Psoas muscle (tissue), 7 donors: ENCODE measurements at regions not wholly inside any gene's neighbourhood (a gene's known extent, or its start where the extent isn't known, plus 50 kb on each side); places are given as distances from the start of the nearest gene placed in this dataset.

Source experiments
- ATAC-seq, 4 donors: fragments of 200-7000 bp; cut with Tn5 transposase; one replicate each; pipeline ENCODE4 v1.9.1; 2020; ENCODE audit warnings: moderate library complexity in 3 of 4, mild to moderate bottlenecking in 2 of 4
- DNase-seq, 2 donors: peaks; one replicate each; pipeline ENCODE4 v3.0.0-alpha.2; 2020
- H3K27ac ChIP-seq: fragments of 200-600 bp; one replicate; pipeline ENCODE4 v1.8.0; 2022
- H3K27me3 ChIP-seq, 3 donors: fragments of 200-600 bp in 1 of 3; one replicate each; pipeline versions ENCODE4 v1.6.1 to v1.8.0; 2013 to 2022; ENCODE audit warnings: low read length in 2 of 3, mild to moderate bottlenecking in 2 of 3, moderate library complexity in 1 of 3; ENCODE audit not compliant: insufficient read depth in 3 of 3
- H3K36me3 ChIP-seq, 2 donors: fragments of 200-600 bp in 1 of 2; one replicate each; pipeline versions ENCODE4 v1.6.1 to v1.8.0; 2013 to 2022; ENCODE audit warnings: low read depth in 1 of 2, mild to moderate bottlenecking in 1 of 2, moderate library complexity in 1 of 2; ENCODE audit not compliant: insufficient read depth in 1 of 2
- H3K4me1 ChIP-seq: fragments of 200-600 bp; one replicate; pipeline ENCODE4 v1.8.0; 2022
- H3K4me3 ChIP-seq: fragments of 200-600 bp; one replicate; pipeline ENCODE4 v1.8.0; 2022; ENCODE audit warnings: mild to moderate bottlenecking
- H3K9me3 ChIP-seq: fragments of 200-600 bp; one replicate; pipeline ENCODE4 v1.8.0; 2022
- CTCF ChIP-seq: fragments of 200-600 bp; IDR thresholded peaks from one replicate; pipeline ENCODE4 v1.8.0; 2022; ENCODE audit warnings: antibody characterized with exemption
- WGBS, 3 donors: extraction: QIAGEN DNeasy Blood & Tissue Kit; methylation state at CpG; one replicate each; pipeline versions ENCODE4 v1.1.6 to v1.1.7; 2013; 5-methylcytosine and 5-hydroxymethylcytosine counted together
- intact Hi-C, 2 donors: fragments of 100-400 bp; cut with DNase I; formaldehyde crosslinking; loops; one replicate each; pipeline versions ENCODE4 v1.11.0 to v1.14.2; 2022
- donor health status: healthy with polysubstance abuse.
- donor health status: DM: no; HTN: no; CAD: no; lungs with moderate emphysema.
- donor health status: Bipolar disorder and iron deficiency.
- donor health status: healthy.
- donor health status: DM: yes; HTN: yes; CAD: no.
- donor health status: DM: no; HTN: no; CAD: no.
- donor health status: DM: yes; HTN: yes; CAD: no.

DNA sequence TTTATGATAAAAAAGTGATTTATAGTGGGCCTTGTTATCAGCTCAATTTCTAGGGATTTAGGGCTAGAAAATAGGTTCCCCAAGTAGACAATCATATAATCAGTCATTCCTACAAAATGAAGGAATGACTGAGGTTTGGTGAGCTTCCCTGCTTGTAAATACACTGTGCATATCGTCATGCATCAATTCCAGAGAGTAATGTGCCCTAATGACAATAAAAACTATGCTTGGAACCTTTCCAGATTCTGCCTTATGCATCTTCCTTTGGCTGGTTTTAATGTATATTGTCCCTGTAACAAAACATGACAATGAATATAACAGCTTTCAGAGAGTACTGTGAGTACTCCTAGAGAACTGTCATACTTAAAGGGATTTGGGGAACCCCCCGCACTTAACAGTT, 1310.9 kb downstream of the PCDH7 start:
- ATAC-seq = no peak

GRCh38 chr4:32032136-32032672, 1312.0 kb downstream of the PCDH7 start:
- H3K4me3 ChIP-seq = no peak overlapping the region
- WGBS, 3 donors = 89 to 98% (median 90%) methylated on average over 5 of the region's 5 CpGs
- no peak for TF ChIP-seq CTCF
- H3K27ac ChIP-seq = no peak overlapping the region
- H3K36me3 ChIP-seq = no peaks in the 10 kb centered on the region
- intact Hi-C loops = no loop called here
- no peaks in the 10 kb centered on the region for H3K27me3 ChIP-seq
- H3K9me3 ChIP-seq = no peaks in the 10 kb centered on the region
- DNase-seq (no peak), ATAC-seq (no peak)
- no peaks in the 10 kb centered on the region for H3K4me1 ChIP-seq

More for the DNA sequence above, 1310.9 kb downstream of the PCDH7 start:
- no peaks in the 10 kb centered on the region for H3K27me3 ChIP-seq
- no peaks in the 10 kb centered on the region for H3K4me1 ChIP-seq
- no peaks in the 10 kb centered on the region for H3K9me3 ChIP-seq
- DNase-seq = no peak
- H3K4me3 ChIP-seq = no peak overlapping the region
- no peaks in the 10 kb centered on the region for H3K36me3 ChIP-seq
- 66 to 68% (median 68%) methylated on average over 2 of the region's 2 CpGs for WGBS, 3 donors
- no peak overlapping the region for H3K27ac ChIP-seq
- TF ChIP-seq CTCF = no peak
- intact Hi-C loops = no loop called here

- no peak overlapping the region for H3K4me3 ChIP-seq
- no peaks in the 10 kb centered on the region for H3K4me1 ChIP-seq
- H3K9me3 ChIP-seq = no peaks in the 10 kb centered on the region
- TF ChIP-seq CTCF = no peak
- no peak for ATAC-seq
- H3K27me3 ChIP-seq = no peaks in the 10 kb centered on the region
- 50 to 91% (median 86%) methylated on average over 1 of the region's 1 CpG for WGBS, 3 donors
- no peaks in the 10 kb centered on the region for H3K36me3 ChIP-seq
- no peak for DNase-seq
- intact Hi-C loops = no loop called here
- H3K27ac ChIP-seq = no peak overlapping the region
Measured at GRCh38 chr4:32037399-32037798, 1317.2 kb downstream of the PCDH7 start.

GRCh38 chr4:32042486-32043247, 1322.5 kb downstream of the PCDH7 start:
- no peak for ATAC-seq
- Histone ChIP-seq H3K4me1 (no peaks in the 10 kb centered on the region), H3K27ac (no peak overlapping the region), H3K4me3 (no peak overlapping the region), H3K36me3 (no peaks in the 10 kb centered on the region), H3K9me3 (no peaks in the 10 kb centered on the region), H3K27me3 (no peaks in the 10 kb centered on the region)
- WGBS, 3 donors = 18 to 25% (median 22%) methylated on average over 2 of the region's 2 CpGs
- no peak for TF ChIP-seq CTCF
- intact Hi-C loops = no loop called here
- no peak for DNase-seq

DNA sequence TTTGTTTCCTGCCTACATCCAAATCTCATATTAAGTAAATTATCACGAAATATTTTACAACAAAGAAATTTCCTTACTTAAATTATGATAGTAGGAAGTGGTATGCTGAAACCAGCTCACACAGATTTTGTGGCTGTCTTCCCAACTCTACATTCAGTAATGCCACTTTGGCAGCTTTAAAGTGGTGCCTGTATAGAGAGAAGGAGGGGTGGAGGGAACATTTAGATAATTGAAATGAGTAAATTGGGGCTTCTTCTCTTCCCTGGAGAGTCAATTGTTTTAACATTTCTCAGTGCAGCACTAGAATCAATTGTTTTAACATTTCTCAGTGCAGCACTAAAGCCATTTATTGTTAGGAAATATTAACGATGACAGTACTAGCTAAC, 1323.1 kb downstream of the PCDH7 start:
- H3K4me1 ChIP-seq = no peaks in the 10 kb centered on the region
- DNase-seq (no peak), ATAC-seq (no peak)
- H3K27me3 ChIP-seq = no peaks in the 10 kb centered on the region
- no peaks in the 10 kb centered on the region for H3K36me3 ChIP-seq
- peaks cover 4% of the 10 kb centered on the region for H3K9me3 ChIP-seq
- intact Hi-C loops = no loop called here
- no peak overlapping the region for H3K4me3 ChIP-seq
- TF ChIP-seq CTCF = no peak
- 69 to 78% (median 77%) methylated on average over 2 of the region's 2 CpGs for WGBS, 3 donors
- H3K27ac ChIP-seq = no peak overlapping the region
